ENCODE measurements at regions not wholly inside any gene's neighbourhood (a gene's known extent, or its start where the extent isn't known, plus 50 kb on each side); places are given as distances from the start of the nearest gene placed in this dataset.

DNA sequence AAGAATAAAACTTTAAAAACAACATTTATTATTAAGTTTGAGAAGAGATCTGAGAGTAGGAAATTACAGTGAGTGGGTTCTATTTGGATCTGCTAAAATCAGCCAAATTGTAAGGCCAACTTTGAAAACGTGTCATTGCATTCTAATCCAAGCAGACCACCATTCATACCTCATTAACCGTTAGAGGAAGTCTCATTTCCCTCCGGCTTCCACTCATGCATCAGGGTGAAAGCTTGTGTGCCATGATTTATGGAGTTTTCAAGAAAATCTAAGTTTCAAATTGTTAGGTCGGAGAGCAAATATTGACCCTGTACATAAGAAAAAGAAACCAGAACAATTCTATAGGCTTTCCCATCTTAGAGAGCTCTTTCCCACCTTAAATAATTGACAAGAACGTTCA is 166.6 kb upstream of the NRG3 start:
- Histone ChIP-seq H3K79me2 (ENCODE audit: insufficient read depth, low read length) (no peaks in the 10 kb centered on the region), H3K9me3 (ENCODE audit: insufficient read depth, low read length) (no peaks in the 10 kb centered on the region), H3K4me2 (ENCODE audit: low read depth, low read length, poor library complexity, severe bottlenecking) (no peak overlapping the region), H3K27me3 (ENCODE audit: low read length) (no peaks in the 10 kb centered on the region), H2AFZ (ENCODE audit: low read depth, low read length, severe bottlenecking) (no peak overlapping the region), H3K36me3 (ENCODE audit: low read length) (no peaks in the 10 kb centered on the region), H4K20me1 (ENCODE audit: low read depth, low read length) (no peaks in the 10 kb centered on the region), H3K4me3 (ENCODE audit: insufficient read depth, low read length, poor library complexity, severe bottlenecking) (no peak overlapping the region), H3K9me2 (replicated peaks; ENCODE audit: insufficient read depth, low read length) (0 out of 2 replicates have a peak, but pooled peaks cover 4% of the 10 kb centered on the region), H3F3A (ENCODE audit: insufficient read depth) (no peaks in the 10 kb centered on the region), H3K9ac (ENCODE audit: low read length) (no peak overlapping the region), H3K27ac (ENCODE audit: low read depth, low read length) (no peak overlapping the region)
- TF ChIP-seq, protein P1, sequence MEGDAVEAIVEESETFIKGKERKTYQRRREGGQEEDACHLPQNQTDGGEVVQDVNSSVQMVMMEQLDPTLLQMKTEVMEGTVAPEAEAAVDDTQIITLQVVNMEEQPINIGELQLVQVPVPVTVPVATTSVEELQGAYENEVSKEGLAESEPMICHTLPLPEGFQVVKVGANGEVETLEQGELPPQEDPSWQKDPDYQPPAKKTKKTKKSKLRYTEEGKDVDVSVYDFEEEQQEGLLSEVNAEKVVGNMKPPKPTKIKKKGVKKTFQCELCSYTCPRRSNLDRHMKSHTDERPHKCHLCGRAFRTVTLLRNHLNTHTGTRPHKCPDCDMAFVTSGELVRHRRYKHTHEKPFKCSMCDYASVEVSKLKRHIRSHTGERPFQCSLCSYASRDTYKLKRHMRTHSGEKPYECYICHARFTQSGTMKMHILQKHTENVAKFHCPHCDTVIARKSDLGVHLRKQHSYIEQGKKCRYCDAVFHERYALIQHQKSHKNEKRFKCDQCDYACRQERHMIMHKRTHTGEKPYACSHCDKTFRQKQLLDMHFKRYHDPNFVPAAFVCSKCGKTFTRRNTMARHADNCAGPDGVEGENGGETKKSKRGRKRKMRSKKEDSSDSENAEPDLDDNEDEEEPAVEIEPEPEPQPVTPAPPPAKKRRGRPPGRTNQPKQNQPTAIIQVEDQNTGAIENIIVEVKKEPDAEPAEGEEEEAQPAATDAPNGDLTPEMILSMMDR (IDR thresholded peaks at IDR 0.05; ENCODE audit: insufficient read depth, low read length, poor library complexity, severe bottlenecking) = no peak
- no peak for TF ChIP-seq EZH2phosphoT487 (conservative IDR thresholded peaks at IDR 0.05; ENCODE audit: low read length)

DNA sequence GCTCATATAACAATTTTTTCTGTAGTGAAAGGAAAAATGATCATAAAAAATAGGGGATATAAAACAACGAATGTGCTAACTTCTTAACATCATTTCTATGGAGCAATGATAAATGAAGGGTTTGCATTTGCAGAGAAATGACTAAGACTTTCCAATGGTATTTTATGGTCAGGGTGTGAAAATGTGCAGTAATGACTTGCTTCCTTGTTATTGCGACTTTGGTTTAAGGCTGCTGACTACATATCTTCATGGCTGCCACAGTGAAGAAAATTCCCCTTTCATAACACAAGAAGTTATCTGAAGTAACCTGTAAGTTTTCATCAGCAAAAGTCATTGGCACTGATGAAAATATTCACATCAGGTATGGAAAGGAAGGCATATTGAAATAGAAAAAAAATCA is 166.1 kb upstream of the NRG3 start:
- no peak overlapping the region for H3K9ac ChIP-seq (ENCODE audit: low read length)
- H3K27ac ChIP-seq (ENCODE audit: low read depth, low read length) = no peak overlapping the region
- no peaks in the 10 kb centered on the region for H3K36me3 ChIP-seq (ENCODE audit: low read length)
- no peaks in the 10 kb centered on the region for H4K20me1 ChIP-seq (ENCODE audit: low read depth, low read length)
- H3K27me3 ChIP-seq (ENCODE audit: low read length) = no peaks in the 10 kb centered on the region
- H3K9me2 ChIP-seq (replicated peaks; ENCODE audit: insufficient read depth, low read length) = 0 out of 2 replicates have a peak, but pooled peaks cover 4% of the 10 kb centered on the region
- no peaks in the 10 kb centered on the region for H3K79me2 ChIP-seq (ENCODE audit: insufficient read depth, low read length)
- H3F3A ChIP-seq (ENCODE audit: insufficient read depth) = no peaks in the 10 kb centered on the region
- H3K4me2 ChIP-seq (ENCODE audit: low read depth, low read length, poor library complexity, severe bottlenecking) = no peak overlapping the region
- H3K4me3 ChIP-seq (ENCODE audit: insufficient read depth, low read length, poor library complexity, severe bottlenecking) = no peak overlapping the region
- H2AFZ ChIP-seq (ENCODE audit: low read depth, low read length, severe bottlenecking) = no peak overlapping the region
- TF ChIP-seq, protein P1 (IDR thresholded peaks at IDR 0.05; ENCODE audit: insufficient read depth, low read length, poor library complexity, severe bottlenecking) = no peak
- no peak for TF ChIP-seq EZH2phosphoT487 (conservative IDR thresholded peaks at IDR 0.05; ENCODE audit: low read length)
- no peaks in the 10 kb centered on the region for H3K9me3 ChIP-seq (ENCODE audit: insufficient read depth, low read length)

DNA sequence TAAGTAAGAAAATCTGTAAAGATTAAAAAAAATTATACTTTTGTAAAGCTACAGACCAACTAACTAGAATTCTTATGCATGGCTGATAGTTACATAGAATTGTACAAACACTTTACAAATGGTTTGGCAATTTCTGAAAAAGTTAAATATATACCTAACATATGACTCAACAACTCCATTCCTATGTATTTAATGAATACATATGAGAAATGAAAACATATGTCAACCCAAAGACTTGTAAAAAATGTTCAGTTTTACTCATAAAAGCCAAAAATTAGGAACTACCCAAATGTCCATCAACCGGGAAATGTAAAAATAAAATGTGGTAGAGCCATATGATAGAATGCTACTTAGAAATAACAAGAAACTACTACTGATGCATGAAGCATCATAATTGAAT is 152.6 kb upstream of the NRG3 start:
- H3K36me3 ChIP-seq (ENCODE audit: low read length) = no peaks in the 10 kb centered on the region
- TF ChIP-seq, protein P1 (IDR thresholded peaks at IDR 0.05; ENCODE audit: insufficient read depth, low read length, poor library complexity, severe bottlenecking) = no peak
- TF ChIP-seq EZH2phosphoT487 (conservative IDR thresholded peaks at IDR 0.05; ENCODE audit: low read length) = no peak
- no peaks in the 10 kb centered on the region for H3K9me3 ChIP-seq (ENCODE audit: insufficient read depth, low read length)
- no peak overlapping the region for H3K27ac ChIP-seq (ENCODE audit: low read depth, low read length)
- H3K4me2 ChIP-seq (ENCODE audit: low read depth, low read length, poor library complexity, severe bottlenecking) = no peak overlapping the region
- no peaks in the 10 kb centered on the region for H3K79me2 ChIP-seq (ENCODE audit: insufficient read depth, low read length)
- no peak overlapping the region for H2AFZ ChIP-seq (ENCODE audit: low read depth, low read length, severe bottlenecking)
- H3F3A ChIP-seq (ENCODE audit: insufficient read depth) = no peaks in the 10 kb centered on the region
- no peak overlapping the region for H3K9ac ChIP-seq (ENCODE audit: low read length)
- no peak overlapping the region for H3K4me3 ChIP-seq (ENCODE audit: insufficient read depth, low read length, poor library complexity, severe bottlenecking)
- H3K27me3 ChIP-seq (ENCODE audit: low read length) = no peaks in the 10 kb centered on the region
- H4K20me1 ChIP-seq (ENCODE audit: low read depth, low read length) = no peaks in the 10 kb centered on the region
- no peaks in the 10 kb centered on the region for H3K9me2 ChIP-seq (replicated peaks; ENCODE audit: insufficient read depth, low read length)

Measured in SU-DHL-6 (cell line).